SK-N-MC (cell line): ENCODE measurements at regions not wholly inside any gene's neighbourhood (a gene's known extent, or its start where the extent isn't known, plus 50 kb on each side); places are given as distances from the start of the nearest gene placed in this dataset.

Source experiments
- EZH2 ChIP-seq: fragments of 200-600 bp; sonication (generic); IDR thresholded peaks from one replicate; pipeline ENCODE4 v1.6.1; 2017; ENCODE audit warnings: antibody characterized with exemption
- POLR2AphosphoS5 ChIP-seq: IDR thresholded peaks from 2 replicates; pipeline ENCODE4 v1.6.1; 2012; ENCODE audit warnings: mild to moderate bottlenecking, low read depth, low read length, borderline replicate concordance

DNA sequence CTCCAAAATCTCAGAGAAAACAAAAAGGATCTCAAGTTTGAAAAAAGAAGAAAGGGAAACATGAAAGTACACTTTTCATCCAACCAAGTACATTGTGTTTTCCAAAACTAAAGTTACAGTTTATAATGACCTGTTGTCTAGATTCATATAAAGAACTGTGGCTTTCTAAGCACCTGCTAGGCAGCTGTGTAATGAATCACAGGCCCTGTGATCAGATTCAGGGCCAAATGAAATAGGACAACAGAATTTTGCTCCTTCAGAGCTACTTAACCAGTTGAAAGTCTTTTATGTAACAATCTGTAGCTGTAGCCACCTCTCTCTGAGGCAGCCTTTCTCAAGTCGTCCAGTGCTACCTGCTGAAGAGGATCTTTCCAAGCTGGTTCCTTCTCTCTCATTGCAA lies 960.0 kb upstream of the RAG2 start:
- TF ChIP-seq EZH2 = no peak
- no peak for TF ChIP-seq POLR2AphosphoS5
